ENCODE measurements at regions not wholly inside any gene's neighbourhood (a gene's known extent, or its start where the extent isn't known, plus 50 kb on each side); places are given as distances from the start of the nearest gene placed in this dataset.
"Not testable (repeated sequence)": the region's sequence is repeated elsewhere in the genome, so short reads cannot be mapped to it uniquely, and the experiment has no call there.

GRCh38 chr7:34569975-34570699 lies 87.9 kb upstream of the NPSR1 start:
- Histone ChIP-seq H3K27ac (ENCODE audit: low read depth, low read length) (no peak overlapping the region), H2AFZ (ENCODE audit: low read length, unreplicated experiment) (no peak overlapping the region), H3K4me3 (ENCODE audit: low read depth, low read length) (no peak overlapping the region), H3K79me2 (ENCODE audit: control insufficient read depth, insufficient read depth, low read length, unreplicated experiment) (no peaks in the 10 kb centered on the region), H3K4me1 (ENCODE audit: control insufficient read depth, insufficient read depth, low read length, unreplicated experiment) (no peaks in the 10 kb centered on the region), H3K36me3 (ENCODE audit: insufficient read depth, low read length) (no peaks in the 10 kb centered on the region), H3K27me3 (ENCODE audit: insufficient read depth, low read length) (peaks cover 5% of the 10 kb centered on the region; the same call in 1 of the 2 replicates)

- Histone ChIP-seq H3K27me3 (ENCODE audit: insufficient read depth, low read length) (no peaks in the 10 kb centered on the region), H3K79me2 (ENCODE audit: control insufficient read depth, insufficient read depth, low read length, unreplicated experiment) (no peaks in the 10 kb centered on the region), H3K4me1 (ENCODE audit: control insufficient read depth, insufficient read depth, low read length, unreplicated experiment) (no peaks in the 10 kb centered on the region), H3K36me3 (ENCODE audit: insufficient read depth, low read length) (no peaks in the 10 kb centered on the region), H3K4me3 (ENCODE audit: low read depth, low read length) (no peak overlapping the region), H2AFZ (ENCODE audit: low read length, unreplicated experiment) (no peak overlapping the region), H3K27ac (ENCODE audit: low read depth, low read length) (no peak overlapping the region)
Observed at GRCh38 chr7:34575006-34575405, 83.0 kb upstream of the NPSR1 start.

- not testable (repeated sequence) for H3K27ac ChIP-seq (ENCODE audit: low read depth, low read length); H3K79me2 ChIP-seq (ENCODE audit: control insufficient read depth, insufficient read depth, low read length, unreplicated experiment); H3K4me3 ChIP-seq (ENCODE audit: low read depth, low read length); H3K4me1 ChIP-seq (ENCODE audit: control insufficient read depth, insufficient read depth, low read length, unreplicated experiment); H3K36me3 ChIP-seq (ENCODE audit: insufficient read depth, low read length); H2AFZ ChIP-seq (ENCODE audit: low read length, unreplicated experiment); H3K27me3 ChIP-seq (ENCODE audit: insufficient read depth, low read length)
Observed at GRCh38 chr7:34577934-34578333, 80.1 kb upstream of the NPSR1 start.

GRCh38 chr7:34581698-34582097 lies 76.3 kb upstream of the NPSR1 start:
- not testable (repeated sequence) for H3K79me2 ChIP-seq (ENCODE audit: control insufficient read depth, insufficient read depth, low read length, unreplicated experiment); H3K27ac ChIP-seq (ENCODE audit: low read depth, low read length); H3K4me1 ChIP-seq (ENCODE audit: control insufficient read depth, insufficient read depth, low read length, unreplicated experiment)

GRCh38 chr7:34584526-34584925 lies 73.5 kb upstream of the NPSR1 start:
- no peak overlapping the region for H3K27ac ChIP-seq (ENCODE audit: low read depth, low read length)
- H3K79me2 ChIP-seq (ENCODE audit: control insufficient read depth, insufficient read depth, low read length, unreplicated experiment): no peaks in the 10 kb centered on the region
- H2AFZ ChIP-seq (ENCODE audit: low read length, unreplicated experiment): no peak overlapping the region
- H3K4me3 ChIP-seq (ENCODE audit: low read depth, low read length): no peak overlapping the region
- no peaks in the 10 kb centered on the region for H3K4me1 ChIP-seq (ENCODE audit: control insufficient read depth, insufficient read depth, low read length, unreplicated experiment)
- no peaks in the 10 kb centered on the region; the same call in none of the 2 replicates for H3K27me3 ChIP-seq (ENCODE audit: insufficient read depth, low read length)
- no peaks in the 10 kb centered on the region for H3K36me3 ChIP-seq (ENCODE audit: insufficient read depth, low read length)

More at GRCh38 chr7:34581698-34582097, 76.3 kb upstream of the NPSR1 start:
- not testable (repeated sequence) for H3K4me3 ChIP-seq (ENCODE audit: low read depth, low read length); H3K27me3 ChIP-seq (ENCODE audit: insufficient read depth, low read length); H2AFZ ChIP-seq (ENCODE audit: low read length, unreplicated experiment); H3K36me3 ChIP-seq (ENCODE audit: insufficient read depth, low read length)

DNA sequence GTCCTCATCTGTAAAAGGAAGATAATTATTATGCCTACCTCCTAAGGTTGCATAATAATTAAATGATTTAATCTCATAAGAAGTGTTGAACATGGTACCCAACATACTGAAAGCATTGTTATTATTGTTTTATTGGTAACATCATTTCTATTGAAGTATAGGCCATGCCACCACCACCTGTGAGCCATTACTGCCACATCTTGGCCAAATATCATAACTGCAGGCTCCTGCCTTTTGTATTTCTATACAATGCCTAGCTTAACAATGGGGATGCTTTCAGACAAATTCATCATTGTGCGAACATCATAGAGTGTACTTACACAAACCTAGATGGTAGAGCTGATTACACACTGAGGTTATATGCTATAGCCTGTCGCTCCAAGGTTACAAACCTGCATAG lies 61.1 kb upstream of the NPSR1 start:
- Histone ChIP-seq H2AFZ (ENCODE audit: low read length, unreplicated experiment) (no peak overlapping the region), H3K79me2 (ENCODE audit: control insufficient read depth, insufficient read depth, low read length, unreplicated experiment) (no peaks in the 10 kb centered on the region), H3K27me3 (ENCODE audit: insufficient read depth, low read length) (peaks cover 27% of the 10 kb centered on the region), H3K4me3 (ENCODE audit: low read depth, low read length) (no peak overlapping the region), H3K4me1 (ENCODE audit: control insufficient read depth, insufficient read depth, low read length, unreplicated experiment) (no peaks in the 10 kb centered on the region), H3K36me3 (ENCODE audit: insufficient read depth, low read length) (no peaks in the 10 kb centered on the region), H3K27ac (ENCODE audit: low read depth, low read length) (no peak overlapping the region)

DNA sequence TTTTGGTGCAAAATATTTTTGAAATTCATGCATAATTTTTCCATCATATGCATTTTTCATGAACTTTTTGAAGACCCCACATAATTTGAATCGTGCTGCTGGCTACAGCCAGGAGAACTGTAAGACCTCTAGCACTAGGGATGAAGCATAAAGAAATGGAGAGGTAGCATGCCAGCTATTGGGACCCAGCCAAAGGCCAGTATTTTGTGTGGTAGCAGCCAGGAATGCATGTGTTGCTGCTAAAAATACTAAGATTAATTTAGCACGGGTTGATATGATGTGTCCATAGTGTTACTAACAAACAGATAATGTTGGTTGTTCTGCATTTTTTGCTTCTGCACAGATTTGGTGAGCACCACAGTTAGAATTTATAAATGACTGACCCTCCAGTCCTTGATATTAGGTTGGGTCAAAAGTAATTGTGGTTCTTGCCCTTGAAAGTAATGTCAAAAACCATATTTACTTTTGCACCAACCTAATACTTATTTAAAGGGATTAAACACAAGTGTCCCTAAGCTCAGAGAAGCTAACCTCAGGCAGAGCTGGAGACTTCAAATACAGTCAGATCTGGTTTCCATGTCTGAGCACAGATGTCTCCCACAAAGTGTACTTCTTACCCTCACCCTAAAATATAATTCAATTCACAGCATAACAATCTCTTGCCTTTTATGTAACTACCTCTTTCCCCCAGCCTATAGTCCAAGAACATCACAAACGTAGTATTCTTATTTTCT lies 54.1 kb upstream of the NPSR1 start:
- peaks cover 28% of the 10 kb centered on the region for H3K27me3 ChIP-seq (ENCODE audit: insufficient read depth, low read length)
- no peak overlapping the region for H3K4me3 ChIP-seq (ENCODE audit: low read depth, low read length)
- H3K36me3 ChIP-seq (ENCODE audit: insufficient read depth, low read length): no peaks in the 10 kb centered on the region
- H3K4me1 ChIP-seq (ENCODE audit: control insufficient read depth, insufficient read depth, low read length, unreplicated experiment): no peaks in the 10 kb centered on the region
- H2AFZ ChIP-seq (ENCODE audit: low read length, unreplicated experiment): no peak overlapping the region
- H3K79me2 ChIP-seq (ENCODE audit: control insufficient read depth, insufficient read depth, low read length, unreplicated experiment): no peaks in the 10 kb centered on the region
- no peak overlapping the region for H3K27ac ChIP-seq (ENCODE audit: low read depth, low read length)

All from ACC112 (cell line).